Loucy (cell line): ENCODE measurements at regions not wholly inside any gene's neighbourhood (a gene's known extent, or its start where the extent isn't known, plus 50 kb on each side); places are given as distances from the start of the nearest gene placed in this dataset.

Source experiments
- CTCF ChIP-seq: fragments of 200-600 bp; sonication (generic); conservative IDR thresholded peaks from 2 replicates; pipeline ENCODE4 v1.5.1; 2014; ENCODE audit warnings: mild to moderate bottlenecking, antibody characterized with exemption, low read length
- EZH2phosphoT487 ChIP-seq: fragments of 200-600 bp; IDR thresholded peaks from 2 replicates; pipeline ENCODE4 v1.6.1; 2018; ENCODE audit warnings: antibody characterized with exemption, mild to moderate bottlenecking, moderate library complexity, borderline replicate concordance

GRCh38 chr1:239456788-239457187 is 70.4 kb downstream of the CHRM3 start:
- no peak for TF ChIP-seq CTCF
- no peak for TF ChIP-seq EZH2phosphoT487
